Sigmoid colon (tissue), 4 donors: ENCODE measurements at regions not wholly inside any gene's neighbourhood (a gene's known extent, or its start where the extent isn't known, plus 50 kb on each side); places are given as distances from the start of the nearest gene placed in this dataset.

ENCODE experiments used
- CTCF ChIP-seq, 4 experiments: fragments of 450-650 bp in 3 of 4; fragments of 200-600 bp in 1 of 4; IDR thresholded peaks; one replicate each; pipeline ENCODE4 v1.5.1; 2016 to 2019; ENCODE audit warnings: antibody characterized with exemption in 4 of 4, mild to moderate bottlenecking in 3 of 4, moderate library complexity in 2 of 4
- EP300 ChIP-seq, 4 donors: sonication (generic); formaldehyde crosslinking; IDR thresholded peaks; one replicate each; pipeline ENCODE4 v1.6.1; 2017; ENCODE audit warnings: antibody characterized with exemption in 4 of 4
- POLR2A ChIP-seq, 2 donors: fragments of 450-650 bp; IDR thresholded peaks; one replicate each; pipeline ENCODE4 v1.6.1; 2016; ENCODE audit warnings: antibody characterized with exemption in 2 of 2, mild to moderate bottlenecking in 2 of 2, moderate library complexity in 2 of 2

- TF ChIP-seq CTCF (IDR thresholded peaks at IDR 0.05) (no peak), EP300 (IDR thresholded peaks at IDR 0.05) (no peak), POLR2A (IDR thresholded peaks at IDR 0.05) (no peak)
Measured at GRCh38 chr18:8998481-8999217, 103.8 kb upstream of the NDUFV2 start.
